GM18867 (cell line): ENCODE measurements at regions not wholly inside any gene's neighbourhood (a gene's known extent, or its start where the extent isn't known, plus 50 kb on each side); places are given as distances from the start of the nearest gene placed in this dataset.

Experiments
- ATAC-seq: cut with Tn5 transposase; IDR thresholded peaks from one replicate; pipeline ENCODE4 v1.9.1; 2021; ENCODE audit warnings: mild to moderate bottlenecking, moderate library complexity; ENCODE audit not compliant: unreplicated experiment

DNA sequence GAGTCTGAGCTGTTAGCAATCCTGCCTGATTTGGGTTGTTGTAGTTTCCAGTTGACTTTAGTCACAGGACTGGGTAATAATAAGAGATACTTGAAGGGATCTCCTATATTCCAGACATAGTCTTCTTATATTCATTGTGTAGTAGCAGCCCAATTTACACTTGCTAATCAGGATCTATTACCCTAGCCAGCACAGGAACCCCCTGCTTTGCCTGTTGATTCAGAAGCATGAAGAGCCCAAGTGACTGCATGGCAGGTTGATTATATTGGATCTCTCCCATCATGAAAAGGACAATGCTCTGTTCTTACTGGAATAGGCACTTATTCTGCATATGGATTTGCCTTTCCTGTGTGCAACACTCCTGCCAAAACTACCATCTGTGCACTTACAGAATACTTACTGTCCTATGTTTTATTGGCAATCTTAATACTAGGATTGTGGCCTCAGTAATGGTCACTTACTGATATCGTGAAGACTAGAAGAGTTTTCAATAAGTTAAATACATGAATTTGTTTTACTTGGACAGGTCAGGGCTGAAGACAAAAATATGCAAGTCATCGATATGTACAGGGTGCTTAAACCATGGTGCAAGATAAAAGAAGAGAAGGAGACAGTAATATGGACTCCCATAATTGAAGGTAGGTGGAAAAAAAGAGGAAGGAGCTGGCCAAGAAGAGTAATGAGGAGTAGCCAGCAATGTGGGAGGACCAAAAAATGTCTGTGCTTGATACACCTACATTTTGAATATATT is 304.1 kb downstream of the MCTP2 start:
- ATAC-seq: no peak

DNA sequence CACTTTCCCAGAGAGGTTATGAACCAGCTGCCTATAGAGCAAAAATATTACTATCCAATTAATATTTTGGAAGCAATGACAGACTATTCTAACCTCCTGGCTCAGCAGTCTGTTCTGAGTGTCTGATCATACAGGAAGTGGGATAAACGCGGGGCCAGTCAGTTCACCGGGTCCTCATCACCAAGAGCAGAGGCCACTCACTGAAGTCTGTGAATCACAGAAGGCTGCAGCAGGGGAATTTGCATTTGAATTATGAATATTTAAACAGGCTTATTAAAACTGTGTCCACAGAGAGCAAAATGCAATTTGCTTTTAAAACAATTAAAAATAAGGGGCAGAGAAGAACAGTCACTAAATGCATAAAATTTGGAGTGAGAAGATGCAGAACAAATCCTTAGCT is 305.2 kb downstream of the MCTP2 start:
- ATAC-seq: no peak

- ATAC-seq: no peak
Observed at GRCh38 chr15:94538280-94538679, 306.9 kb downstream of the MCTP2 start.

DNA sequence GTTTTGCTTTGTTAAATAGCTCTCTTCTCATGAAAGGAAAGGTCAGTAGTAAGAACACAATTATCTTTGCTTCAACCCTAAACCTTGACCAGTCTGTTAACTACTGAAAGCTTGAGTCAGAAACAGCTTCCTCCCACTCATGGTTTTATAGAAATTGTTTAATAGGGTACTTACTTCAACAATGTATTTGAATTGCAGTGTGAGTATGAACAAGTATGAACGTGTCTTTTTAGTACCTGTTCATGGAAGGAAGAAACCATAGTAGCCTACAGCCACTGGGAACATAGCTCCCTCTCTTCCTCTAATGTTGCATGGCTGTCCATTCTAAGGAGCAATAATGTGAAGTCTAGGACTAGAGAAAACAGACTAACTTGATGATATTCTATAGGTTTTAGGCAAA is 311.0 kb downstream of the MCTP2 start:
- no peak for ATAC-seq

GRCh38 chr15:94546808-94547207 is 315.4 kb downstream of the MCTP2 start:
- no peak for ATAC-seq

GRCh38 chr15:94547711-94548110 is 316.4 kb downstream of the MCTP2 start:
- ATAC-seq: no peak

GRCh38 chr15:94555841-94556519 is 324.6 kb downstream of the MCTP2 start:
- ATAC-seq: no peak

GRCh38 chr15:94561036-94561689 is 329.8 kb downstream of the MCTP2 start:
- ATAC-seq: no peak

DNA sequence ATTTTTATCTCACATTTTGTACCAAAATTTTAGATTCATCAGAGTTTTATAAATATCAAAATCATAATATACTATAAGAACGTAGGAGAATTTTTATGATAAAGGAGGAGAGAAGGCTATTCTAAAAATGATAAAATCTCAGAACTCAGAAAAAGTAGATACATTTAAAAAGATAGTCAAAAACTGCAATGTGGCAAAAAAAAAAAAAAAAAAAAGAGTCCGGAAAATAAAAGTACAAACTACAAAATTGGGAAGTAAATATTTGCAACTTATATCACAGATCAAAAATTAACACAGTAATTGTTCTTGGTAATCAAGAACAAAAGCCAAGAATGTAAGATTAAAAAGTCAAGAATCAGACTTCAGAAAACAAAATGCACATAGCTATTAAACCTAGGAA is 332.1 kb downstream of the MCTP2 start:
- no peak for ATAC-seq

- ATAC-seq: peak; percentile 81
Observed at GRCh38 chr15:94576889-94577533, 345.6 kb downstream of the MCTP2 start.

DNA sequence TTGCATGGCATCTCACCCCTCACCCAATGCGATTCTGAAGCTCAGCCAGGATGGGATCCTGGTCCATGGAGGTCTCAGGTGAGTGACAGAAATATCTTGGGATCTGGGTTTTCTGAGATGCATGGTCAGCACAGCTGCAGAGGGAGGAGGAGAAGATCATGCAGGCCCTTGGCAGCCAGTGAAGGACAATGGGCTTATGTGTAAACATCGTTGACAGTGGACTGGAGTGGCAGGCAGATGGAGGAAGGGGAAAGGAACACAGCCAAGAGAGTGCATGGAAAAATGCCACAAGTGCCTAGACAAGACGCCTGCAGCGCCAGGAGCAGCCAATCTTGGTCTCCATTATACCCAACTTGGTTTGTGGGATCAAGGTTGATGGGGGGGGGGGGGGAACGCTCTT is 347.9 kb downstream of the MCTP2 start:
- no peak for ATAC-seq

- ATAC-seq: no peak
Observed at GRCh38 chr15:94580211-94580885, 349.0 kb downstream of the MCTP2 start.

DNA sequence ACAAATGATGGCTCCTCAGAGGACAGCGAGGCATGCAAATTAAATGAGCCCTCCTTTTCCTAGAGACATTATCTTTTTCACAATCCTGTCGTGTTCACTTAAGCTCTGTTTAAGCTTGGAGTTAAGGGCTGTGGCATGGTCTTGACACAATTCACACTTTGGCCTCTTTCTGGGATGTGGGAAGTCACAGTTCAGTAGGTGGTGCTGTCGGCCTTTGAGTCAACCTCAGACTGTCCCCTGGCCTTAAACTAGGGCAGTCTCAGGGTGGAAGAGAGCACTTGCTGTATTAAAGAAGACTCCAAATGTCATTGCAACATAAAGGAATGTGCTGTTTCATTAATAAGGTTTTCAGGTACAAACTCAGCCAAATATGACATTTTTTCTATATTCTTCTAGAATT is 351.0 kb downstream of the MCTP2 start:
- peak; percentile 46 for ATAC-seq

DNA sequence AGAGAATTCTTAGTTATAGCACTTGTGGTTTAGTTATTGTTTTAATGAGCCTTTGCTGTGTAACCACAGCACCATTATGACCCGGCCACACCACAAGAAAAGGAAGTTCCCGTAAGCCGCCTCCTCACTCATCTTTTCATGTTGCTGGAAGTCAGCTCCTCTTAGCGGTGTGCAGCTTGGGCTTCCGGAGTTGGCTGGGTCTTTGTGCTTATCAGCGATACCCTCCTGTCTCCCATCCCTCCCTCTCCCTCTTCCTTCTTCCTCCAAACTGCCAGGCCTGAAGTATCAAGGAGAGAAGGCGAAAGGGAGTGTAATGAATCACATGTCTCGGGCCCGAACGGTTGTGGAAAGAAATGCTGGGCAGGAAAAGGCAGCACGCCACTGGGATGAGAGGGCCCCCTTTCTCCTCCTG is 353.5 kb downstream of the MCTP2 start:
- peak; percentile 81 for ATAC-seq

- peak; percentile 63 for ATAC-seq
Observed at GRCh38 chr15:94586099-94586498, 354.7 kb downstream of the MCTP2 start.

DNA sequence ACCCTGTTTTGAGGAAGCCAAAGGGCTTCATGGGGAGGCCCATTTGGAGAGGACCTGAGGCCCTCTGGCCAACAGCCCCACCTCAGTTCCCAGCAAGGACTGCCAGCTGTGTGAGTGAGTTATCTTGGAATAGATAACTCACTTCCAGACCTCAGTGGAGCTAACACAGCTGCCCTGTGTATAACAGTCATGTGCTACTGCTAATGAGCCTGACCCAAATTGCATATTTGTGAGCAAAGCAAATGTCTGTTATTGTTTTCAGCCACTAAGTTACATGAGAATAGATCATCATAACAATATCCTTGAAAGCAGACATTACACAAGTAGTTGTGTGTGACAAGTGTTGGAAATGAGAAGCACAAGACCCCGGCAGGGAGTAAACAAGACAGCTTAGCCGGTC is 355.8 kb downstream of the MCTP2 start:
- ATAC-seq: no peak

DNA sequence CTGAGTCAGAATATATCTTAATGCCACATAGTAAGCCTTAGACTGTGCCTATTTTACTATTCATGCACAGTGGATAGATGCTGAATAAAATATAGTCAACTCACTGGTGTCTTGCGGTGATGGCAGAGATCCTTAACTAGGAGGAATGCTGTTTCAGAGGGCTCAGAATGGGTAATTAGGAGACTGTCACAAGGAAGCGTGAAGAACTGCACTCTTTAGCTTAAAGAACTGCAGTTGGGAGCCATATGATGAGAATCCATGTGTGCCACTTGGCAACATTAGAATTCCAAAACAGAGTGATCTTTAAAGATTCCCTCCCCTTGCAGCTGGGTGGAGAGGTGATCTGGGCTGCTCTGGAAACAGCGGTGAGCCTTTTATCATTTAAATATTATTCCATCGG is 357.6 kb downstream of the MCTP2 start:
- ATAC-seq: no peak

DNA sequence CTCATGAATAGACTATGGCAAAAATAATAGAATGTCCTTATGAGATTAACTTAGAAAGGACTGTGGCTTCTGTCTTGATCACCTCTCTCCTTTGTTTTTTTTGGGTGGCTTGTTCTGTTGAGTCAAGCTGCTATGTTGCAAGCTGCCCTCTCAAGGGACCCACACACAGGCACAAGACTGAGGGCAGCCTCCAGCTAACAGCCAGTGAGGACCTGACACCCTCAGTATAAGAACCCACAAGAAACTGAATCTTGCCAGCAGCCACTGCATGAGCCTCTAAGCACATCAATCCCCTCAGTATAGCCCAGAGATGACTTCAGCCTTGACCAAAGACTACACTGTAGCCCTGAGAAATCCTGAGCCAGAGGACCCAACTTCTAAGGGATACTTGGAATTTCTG is 361.1 kb downstream of the MCTP2 start:
- no peak for ATAC-seq

DNA sequence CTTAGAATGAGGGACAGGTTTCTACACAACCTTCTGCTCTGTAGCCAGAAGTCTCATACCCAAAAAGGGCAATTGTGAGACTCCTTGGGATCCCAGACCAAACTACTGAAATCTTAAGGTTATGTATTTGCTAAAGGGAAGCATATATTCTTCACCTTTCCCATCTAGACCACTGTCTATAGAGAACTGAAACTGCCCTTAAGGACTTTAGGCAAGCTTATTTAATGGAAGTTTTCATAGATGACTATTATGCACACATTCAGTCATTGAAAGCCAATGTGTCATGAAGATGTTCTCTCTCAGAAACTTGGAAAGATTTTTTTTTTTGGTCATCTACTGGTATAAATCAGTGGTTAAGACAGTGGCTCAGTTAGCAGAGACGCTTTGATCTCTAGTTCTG is 365.3 kb downstream of the MCTP2 start:
- ATAC-seq: no peak

- no peak for ATAC-seq
Observed at GRCh38 chr15:94600505-94600904, 369.1 kb downstream of the MCTP2 start.
